GM23338 (cell line): ENCODE measurements at regions not wholly inside any gene's neighbourhood (a gene's known extent, or its start where the extent isn't known, plus 50 kb on each side); places are given as distances from the start of the nearest gene placed in this dataset.

Source experiments
- ATAC-seq: fragments of 200-7000 bp; cut with Tn5 transposase; 3 replicates; pipeline ENCODE4 v1.9.1; 2020
- DNase-seq: peaks from one replicate; pipeline ENCODE4 v3.0.0-alpha.2; 2015; ENCODE audit warnings: low spot score
- H2AFZ ChIP-seq: fragments of 200-600 bp; sonication (generic); 2 replicates; pipeline ENCODE4 v1.8.0; 2016; ENCODE audit warnings: antibody characterized with exemption, mild to moderate bottlenecking, moderate library complexity
- H3F3A ChIP-seq: fragments of 200-600 bp; sonication (generic); replicated peaks from 2 replicates; pipeline ENCODE4 v1.8.0; 2017; ENCODE audit warnings: antibody characterized with exemption, mixed run types, low read depth
- H3K27ac ChIP-seq: fragments of 200-600 bp; sonication (generic); 2 replicates; pipeline ENCODE4 v1.6.1; 2016; ENCODE audit warnings: low read depth
- H3K27me3 ChIP-seq: fragments of 200-600 bp; sonication (generic); 2 replicates; pipeline ENCODE4 v1.8.0; 2016; ENCODE audit warnings: mild to moderate bottlenecking, mixed run types, moderate library complexity; ENCODE audit not compliant: insufficient read depth
- H3K36me3 ChIP-seq: fragments of 200-600 bp; sonication (generic); 2 replicates; pipeline ENCODE4 v1.8.0; 2016; ENCODE audit warnings: mild to moderate bottlenecking; ENCODE audit not compliant: insufficient read depth
- H3K4me1 ChIP-seq: fragments of 200-600 bp; sonication (generic); 2 replicates; pipeline ENCODE4 v1.8.0; 2016; ENCODE audit warnings: mild to moderate bottlenecking, moderate library complexity; ENCODE audit not compliant: insufficient read depth
- H3K4me2 ChIP-seq: fragments of 200-600 bp; sonication (generic); 2 replicates; pipeline ENCODE4 v1.7.1; 2017; ENCODE audit warnings: mixed run types
- H3K4me3 ChIP-seq: fragments of 200-600 bp; sonication (generic); 2 replicates; pipeline ENCODE4 v1.6.1; 2016; ENCODE audit warnings: mixed run types
- H3K79me2 ChIP-seq: fragments of 200-600 bp; sonication (generic); replicated peaks from 2 replicates; pipeline ENCODE4 v1.8.0; 2017; ENCODE audit warnings: mild to moderate bottlenecking; ENCODE audit not compliant: insufficient read depth
- H3K9me2 ChIP-seq: fragments of 200-600 bp; sonication (generic); 2 replicates; pipeline ENCODE4 v1.8.0; 2017; ENCODE audit not compliant: insufficient read depth
- H4K20me1 ChIP-seq: fragments of 200-600 bp; sonication (generic); replicated peaks from 2 replicates; pipeline ENCODE4 v1.8.0; 2017; ENCODE audit warnings: mild to moderate bottlenecking; ENCODE audit not compliant: insufficient read depth
- H3K27ac Mint-ChIP-seq: 2 replicates; pipeline ENCODE4 v1.8.0; 2020; ENCODE audit warnings: inconsistent platforms, mild to moderate bottlenecking, moderate library complexity, mixed read lengths
- H3K27me3 Mint-ChIP-seq: 3 replicates; pipeline ENCODE4 v1.8.0; 2022; ENCODE audit warnings: low read depth, mild to moderate bottlenecking, moderate library complexity, mixed read lengths, inconsistent platforms; ENCODE audit not compliant: insufficient read depth, poor library complexity
- H3K36me3 Mint-ChIP-seq: 3 replicates; pipeline ENCODE4 v1.8.0; 2021; ENCODE audit warnings: low read depth, mild to moderate bottlenecking, inconsistent platforms, moderate library complexity, mixed read lengths
- H3K4me1 Mint-ChIP-seq: 3 replicates; pipeline ENCODE4 v1.8.0; 2020; ENCODE audit warnings: mild to moderate bottlenecking, inconsistent platforms, mixed read lengths
- H3K4me3 Mint-ChIP-seq: 3 replicates; pipeline ENCODE4 v1.8.0; 2021; ENCODE audit warnings: moderate library complexity, mild to moderate bottlenecking, inconsistent platforms, mixed read lengths
- H3K9me3 Mint-ChIP-seq: 3 replicates; pipeline ENCODE4 v1.8.0; 2020; ENCODE audit warnings: moderate library complexity, mild to moderate bottlenecking, inconsistent platforms, mixed read lengths
- CREB1 ChIP-seq: fragments of 250-450 bp; sonication (Bioruptor Pico); IDR thresholded peaks from 2 replicates; pipeline ENCODE4 v1.5.0; 2020; ENCODE audit warnings: low read depth, mild to moderate bottlenecking, moderate library complexity
- EZH2 ChIP-seq: fragments of 200-600 bp; sonication (generic); IDR thresholded peaks from one replicate; pipeline ENCODE4 v1.8.0; 2017; ENCODE audit warnings: antibody characterized with exemption, mild to moderate bottlenecking, low read depth; ENCODE audit not compliant: unreplicated experiment
- EZH2phosphoT487 ChIP-seq: fragments of 200-600 bp; sonication (generic); IDR thresholded peaks from one replicate; pipeline ENCODE4 v1.8.1; 2018; ENCODE audit warnings: antibody characterized with exemption; ENCODE audit not compliant: unreplicated experiment
- JUNB ChIP-seq: IDR thresholded peaks from one replicate; pipeline ENCODE4 v1.6.1; 2016; ENCODE audit warnings: antibody characterized with exemption; ENCODE audit not compliant: unreplicated experiment
- NANOG ChIP-seq: IDR thresholded peaks from 2 replicates; pipeline ENCODE4 v1.6.1; 2016; ENCODE audit warnings: antibody characterized with exemption, borderline replicate concordance
- STAT1 ChIP-seq: IDR thresholded peaks from one replicate; pipeline ENCODE4 v1.6.1; 2016; ENCODE audit warnings: antibody characterized with exemption; ENCODE audit not compliant: unreplicated experiment
- ZNF114 ChIP-seq: fragments of 250-450 bp; sonication (Bioruptor Pico); IDR thresholded peaks from 2 replicates; pipeline ENCODE4 v1.5.0; 2020; ENCODE audit warnings: mild to moderate bottlenecking, moderate library complexity
- ZNF331 ChIP-seq: fragments of 250-450 bp; sonication (Bioruptor Pico); IDR thresholded peaks from 2 replicates; pipeline ENCODE4 v1.5.0; 2020; ENCODE audit warnings: low read depth, mild to moderate bottlenecking, moderate library complexity
- TF ChIP-seq, protein P1 (sequence below): IDR thresholded peaks from 2 replicates; pipeline ENCODE4 v1.6.1; 2016; ENCODE audit warnings: antibody characterized with exemption
- TF ChIP-seq, protein P2 (sequence below): fragments of 250-450 bp; sonication (Bioruptor Pico); IDR thresholded peaks from 2 replicates; pipeline ENCODE4 v1.5.0; 2020; ENCODE audit warnings: mild to moderate bottlenecking, moderate library complexity
- TF ChIP-seq, protein P3 (sequence below), 2 experiments: fragments of 200-600 bp in 1 of 2; sonication (generic) in 1 of 2; conservative IDR thresholded peaks; 2 replicates each; pipeline versions ENCODE4 v1.5.1 to v1.6.1; 2016 to 2017; ENCODE audit warnings: antibody characterized with exemption in 2 of 2, low read depth in 2 of 2, mild to moderate bottlenecking in 2 of 2, moderate library complexity in 1 of 2
- TF ChIP-seq, protein P4 (sequence below): IDR thresholded peaks from one replicate; pipeline ENCODE4 v1.6.1; 2018; ENCODE audit warnings: antibody characterized with exemption; ENCODE audit not compliant: unreplicated experiment

DNA sequence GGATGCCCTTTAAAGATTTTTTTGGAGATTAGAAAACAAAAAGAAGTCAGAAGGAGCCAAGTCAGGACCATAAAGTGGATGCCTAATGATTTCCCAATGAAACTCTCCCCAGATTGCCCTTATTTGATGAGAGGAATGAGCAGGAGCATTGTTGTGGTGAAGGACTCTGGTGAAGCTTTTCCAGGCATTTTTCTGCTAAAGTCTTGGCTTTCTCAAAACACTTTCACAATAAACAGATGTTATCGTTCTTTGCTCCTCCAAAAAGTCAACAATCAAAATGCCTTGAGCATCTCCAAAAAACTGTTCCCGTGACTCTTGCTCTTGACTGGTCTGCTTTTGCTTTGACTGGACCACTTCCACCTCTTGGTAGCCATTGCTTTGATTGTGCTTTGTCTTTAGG is 121.8 kb downstream of the CAAP1 start (continued):
- TF ChIP-seq JUNB (no peak), EZH2 (no peak)
- TF ChIP-seq, protein P1, sequence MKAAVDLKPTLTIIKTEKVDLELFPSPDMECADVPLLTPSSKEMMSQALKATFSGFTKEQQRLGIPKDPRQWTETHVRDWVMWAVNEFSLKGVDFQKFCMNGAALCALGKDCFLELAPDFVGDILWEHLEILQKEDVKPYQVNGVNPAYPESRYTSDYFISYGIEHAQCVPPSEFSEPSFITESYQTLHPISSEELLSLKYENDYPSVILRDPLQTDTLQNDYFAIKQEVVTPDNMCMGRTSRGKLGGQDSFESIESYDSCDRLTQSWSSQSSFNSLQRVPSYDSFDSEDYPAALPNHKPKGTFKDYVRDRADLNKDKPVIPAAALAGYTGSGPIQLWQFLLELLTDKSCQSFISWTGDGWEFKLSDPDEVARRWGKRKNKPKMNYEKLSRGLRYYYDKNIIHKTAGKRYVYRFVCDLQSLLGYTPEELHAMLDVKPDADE = no peak

DNA sequence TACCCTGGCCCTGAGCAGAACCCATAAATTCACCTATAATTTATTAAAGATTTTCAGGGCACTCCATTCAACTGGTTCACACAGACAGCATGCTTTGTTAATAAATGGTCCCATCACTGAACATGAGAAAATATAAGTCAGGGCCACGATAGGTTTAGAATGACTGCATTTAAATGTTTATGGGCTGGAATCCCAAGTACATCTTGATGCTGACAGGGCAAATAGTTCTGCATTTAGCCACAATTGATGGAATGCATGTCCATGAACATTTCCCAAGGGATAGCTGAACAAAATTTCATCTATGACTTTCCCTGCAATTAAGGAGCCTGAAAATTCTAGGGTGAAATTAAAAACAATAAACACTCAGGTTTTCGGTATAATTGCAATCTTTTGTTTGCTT is 124.5 kb downstream of the CAAP1 start:
- DNase-seq (no peak), ATAC-seq (no peak)
- Mint-ChIP-seq H3K4me3 (no peak overlapping the region), H3K36me3 (no peaks in the 10 kb centered on the region), H3K27ac (no peak overlapping the region), H3K27me3 (peaks cover 4% of the 10 kb centered on the region), H3K4me1 (peaks cover 3% of the 10 kb centered on the region; the same call in 1 of the 3 replicates), H3K9me3 (no peaks in the 10 kb centered on the region)
- Histone ChIP-seq H3K79me2 (no peaks in the 10 kb centered on the region), H3K27me3 (no peaks in the 10 kb centered on the region), H3K4me3 (no peak overlapping the region), H3K27ac (no peak overlapping the region), H4K20me1 (no peaks in the 10 kb centered on the region), H3K9me2 (peaks cover 7% of the 10 kb centered on the region; the same call in 1 of the 2 replicates), H3F3A (no peaks in the 10 kb centered on the region), H3K4me2 (no peak overlapping the region), H3K4me1 (peaks cover under 1% of the 10 kb centered on the region), H3K36me3 (no peaks in the 10 kb centered on the region), H2AFZ (no peak overlapping the region)
- TF ChIP-seq CREB1 (CRISPR knock-in tag) (no peak), EZH2phosphoT487 (no peak), JUNB (no peak), EZH2 (no peak), NANOG (no peak), STAT1 (no peak), ZNF114 (no peak), ZNF331 (CRISPR knock-in tag) (no peak)
- TF ChIP-seq, protein P2, sequence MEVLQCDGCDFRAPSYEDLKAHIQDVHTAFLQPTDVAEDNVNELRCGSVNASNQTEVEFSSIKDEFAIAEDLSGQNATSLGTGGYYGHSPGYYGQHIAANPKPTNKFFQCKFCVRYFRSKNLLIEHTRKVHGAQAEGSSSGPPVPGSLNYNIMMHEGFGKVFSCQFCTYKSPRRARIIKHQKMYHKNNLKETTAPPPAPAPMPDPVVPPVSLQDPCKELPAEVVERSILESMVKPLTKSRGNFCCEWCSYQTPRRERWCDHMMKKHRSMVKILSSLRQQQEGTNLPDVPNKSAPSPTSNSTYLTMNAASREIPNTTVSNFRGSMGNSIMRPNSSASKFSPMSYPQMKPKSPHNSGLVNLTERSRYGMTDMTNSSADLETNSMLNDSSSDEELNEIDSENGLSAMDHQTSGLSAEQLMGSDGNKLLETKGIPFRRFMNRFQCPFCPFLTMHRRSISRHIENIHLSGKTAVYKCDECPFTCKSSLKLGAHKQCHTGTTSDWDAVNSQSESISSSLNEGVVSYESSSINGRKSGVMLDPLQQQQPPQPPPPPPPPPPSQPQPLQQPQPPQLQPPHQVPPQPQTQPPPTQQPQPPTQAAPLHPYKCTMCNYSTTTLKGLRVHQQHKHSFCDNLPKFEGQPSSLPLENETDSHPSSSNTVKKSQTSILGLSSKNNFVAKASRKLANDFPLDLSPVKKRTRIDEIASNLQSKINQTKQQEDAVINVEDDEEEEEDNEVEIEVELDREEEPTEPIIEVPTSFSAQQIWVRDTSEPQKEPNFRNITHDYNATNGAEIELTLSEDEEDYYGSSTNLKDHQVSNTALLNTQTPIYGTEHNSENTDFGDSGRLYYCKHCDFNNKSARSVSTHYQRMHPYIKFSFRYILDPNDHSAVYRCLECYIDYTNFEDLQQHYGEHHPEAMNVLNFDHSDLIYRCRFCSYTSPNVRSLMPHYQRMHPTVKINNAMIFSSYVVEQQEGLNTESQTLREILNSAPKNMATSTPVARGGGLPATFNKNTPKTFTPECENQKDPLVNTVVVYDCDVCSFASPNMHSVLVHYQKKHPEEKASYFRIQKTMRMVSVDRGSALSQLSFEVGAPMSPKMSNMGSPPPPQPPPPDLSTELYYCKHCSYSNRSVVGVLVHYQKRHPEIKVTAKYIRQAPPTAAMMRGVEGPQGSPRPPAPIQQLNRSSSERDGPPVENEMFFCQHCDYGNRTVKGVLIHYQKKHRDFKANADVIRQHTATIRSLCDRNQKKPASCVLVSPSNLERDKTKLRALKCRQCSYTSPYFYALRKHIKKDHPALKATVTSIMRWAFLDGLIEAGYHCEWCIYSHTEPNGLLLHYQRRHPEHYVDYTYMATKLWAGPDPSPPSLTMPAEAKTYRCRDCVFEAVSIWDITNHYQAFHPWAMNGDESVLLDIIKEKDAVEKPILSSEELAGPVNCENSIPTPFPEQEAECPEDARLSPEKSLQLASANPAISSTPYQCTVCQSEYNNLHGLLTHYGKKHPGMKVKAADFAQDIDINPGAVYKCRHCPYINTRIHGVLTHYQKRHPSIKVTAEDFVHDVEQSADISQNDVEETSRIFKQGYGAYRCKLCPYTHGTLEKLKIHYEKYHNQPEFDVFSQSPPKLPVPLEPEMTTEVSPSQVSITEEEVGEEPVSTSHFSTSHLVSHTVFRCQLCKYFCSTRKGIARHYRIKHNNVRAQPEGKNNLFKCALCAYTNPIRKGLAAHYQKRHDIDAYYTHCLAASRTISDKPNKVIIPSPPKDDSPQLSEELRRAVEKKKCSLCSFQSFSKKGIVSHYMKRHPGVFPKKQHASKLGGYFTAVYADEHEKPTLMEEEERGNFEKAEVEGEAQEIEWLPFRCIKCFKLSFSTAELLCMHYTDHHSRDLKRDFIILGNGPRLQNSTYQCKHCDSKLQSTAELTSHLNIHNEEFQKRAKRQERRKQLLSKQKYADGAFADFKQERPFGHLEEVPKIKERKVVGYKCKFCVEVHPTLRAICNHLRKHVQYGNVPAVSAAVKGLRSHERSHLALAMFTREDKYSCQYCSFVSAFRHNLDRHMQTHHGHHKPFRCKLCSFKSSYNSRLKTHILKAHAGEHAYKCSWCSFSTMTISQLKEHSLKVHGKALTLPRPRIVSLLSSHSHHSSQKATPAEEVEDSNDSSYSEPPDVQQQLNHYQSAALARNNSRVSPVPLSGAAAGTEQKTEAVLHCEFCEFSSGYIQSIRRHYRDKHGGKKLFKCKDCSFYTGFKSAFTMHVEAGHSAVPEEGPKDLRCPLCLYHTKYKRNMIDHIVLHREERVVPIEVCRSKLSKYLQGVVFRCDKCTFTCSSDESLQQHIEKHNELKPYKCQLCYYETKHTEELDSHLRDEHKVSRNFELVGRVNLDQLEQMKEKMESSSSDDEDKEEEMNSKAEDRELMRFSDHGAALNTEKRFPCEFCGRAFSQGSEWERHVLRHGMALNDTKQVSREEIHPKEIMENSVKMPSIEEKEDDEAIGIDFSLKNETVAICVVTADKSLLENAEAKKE (CRISPR knock-in tag) = no peak
- TF ChIP-seq, protein P3, sequence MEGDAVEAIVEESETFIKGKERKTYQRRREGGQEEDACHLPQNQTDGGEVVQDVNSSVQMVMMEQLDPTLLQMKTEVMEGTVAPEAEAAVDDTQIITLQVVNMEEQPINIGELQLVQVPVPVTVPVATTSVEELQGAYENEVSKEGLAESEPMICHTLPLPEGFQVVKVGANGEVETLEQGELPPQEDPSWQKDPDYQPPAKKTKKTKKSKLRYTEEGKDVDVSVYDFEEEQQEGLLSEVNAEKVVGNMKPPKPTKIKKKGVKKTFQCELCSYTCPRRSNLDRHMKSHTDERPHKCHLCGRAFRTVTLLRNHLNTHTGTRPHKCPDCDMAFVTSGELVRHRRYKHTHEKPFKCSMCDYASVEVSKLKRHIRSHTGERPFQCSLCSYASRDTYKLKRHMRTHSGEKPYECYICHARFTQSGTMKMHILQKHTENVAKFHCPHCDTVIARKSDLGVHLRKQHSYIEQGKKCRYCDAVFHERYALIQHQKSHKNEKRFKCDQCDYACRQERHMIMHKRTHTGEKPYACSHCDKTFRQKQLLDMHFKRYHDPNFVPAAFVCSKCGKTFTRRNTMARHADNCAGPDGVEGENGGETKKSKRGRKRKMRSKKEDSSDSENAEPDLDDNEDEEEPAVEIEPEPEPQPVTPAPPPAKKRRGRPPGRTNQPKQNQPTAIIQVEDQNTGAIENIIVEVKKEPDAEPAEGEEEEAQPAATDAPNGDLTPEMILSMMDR (conservative IDR thresholded peaks at IDR 0.05; ENCODE audit: low read depth in 2 of 2) = no peak
- TF ChIP-seq, protein P1 = no peak
- TF ChIP-seq, protein P4, sequence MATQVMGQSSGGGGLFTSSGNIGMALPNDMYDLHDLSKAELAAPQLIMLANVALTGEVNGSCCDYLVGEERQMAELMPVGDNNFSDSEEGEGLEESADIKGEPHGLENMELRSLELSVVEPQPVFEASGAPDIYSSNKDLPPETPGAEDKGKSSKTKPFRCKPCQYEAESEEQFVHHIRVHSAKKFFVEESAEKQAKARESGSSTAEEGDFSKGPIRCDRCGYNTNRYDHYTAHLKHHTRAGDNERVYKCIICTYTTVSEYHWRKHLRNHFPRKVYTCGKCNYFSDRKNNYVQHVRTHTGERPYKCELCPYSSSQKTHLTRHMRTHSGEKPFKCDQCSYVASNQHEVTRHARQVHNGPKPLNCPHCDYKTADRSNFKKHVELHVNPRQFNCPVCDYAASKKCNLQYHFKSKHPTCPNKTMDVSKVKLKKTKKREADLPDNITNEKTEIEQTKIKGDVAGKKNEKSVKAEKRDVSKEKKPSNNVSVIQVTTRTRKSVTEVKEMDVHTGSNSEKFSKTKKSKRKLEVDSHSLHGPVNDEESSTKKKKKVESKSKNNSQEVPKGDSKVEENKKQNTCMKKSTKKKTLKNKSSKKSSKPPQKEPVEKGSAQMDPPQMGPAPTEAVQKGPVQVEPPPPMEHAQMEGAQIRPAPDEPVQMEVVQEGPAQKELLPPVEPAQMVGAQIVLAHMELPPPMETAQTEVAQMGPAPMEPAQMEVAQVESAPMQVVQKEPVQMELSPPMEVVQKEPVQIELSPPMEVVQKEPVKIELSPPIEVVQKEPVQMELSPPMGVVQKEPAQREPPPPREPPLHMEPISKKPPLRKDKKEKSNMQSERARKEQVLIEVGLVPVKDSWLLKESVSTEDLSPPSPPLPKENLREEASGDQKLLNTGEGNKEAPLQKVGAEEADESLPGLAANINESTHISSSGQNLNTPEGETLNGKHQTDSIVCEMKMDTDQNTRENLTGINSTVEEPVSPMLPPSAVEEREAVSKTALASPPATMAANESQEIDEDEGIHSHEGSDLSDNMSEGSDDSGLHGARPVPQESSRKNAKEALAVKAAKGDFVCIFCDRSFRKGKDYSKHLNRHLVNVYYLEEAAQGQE = no peak
